M059J (cell line): ENCODE measurements at regions not wholly inside any gene's neighbourhood (a gene's known extent, or its start where the extent isn't known, plus 50 kb on each side); places are given as distances from the start of the nearest gene placed in this dataset.

Source experiments
- DNase-seq: peaks from one replicate; pipeline ENCODE4 v3.0.0-alpha.2; 2012; ENCODE audit warnings: low read depth

- no peak for DNase-seq
Observed at GRCh38 chr1:103162360-103162759, 54.0 kb upstream of the COL11A1 start.

- DNase-seq, result no peak
Observed at GRCh38 chr1:103160281-103160680, 52.0 kb upstream of the COL11A1 start.
